CD8-positive, alpha-beta memory T cell (primary cell): ENCODE measurements at regions not wholly inside any gene's neighbourhood (a gene's known extent, or its start where the extent isn't known, plus 50 kb on each side); places are given as distances from the start of the nearest gene placed in this dataset.

Experiments
- CTCF ChIA-PET: fragments of 350-600 bp; sonication (Branson Sonifier 250); formaldehyde crosslinking; loops from one replicate; lab custom pipeline; 2021; ENCODE audit warnings: antibody characterized with exemption; lab: Charles Lee
- POLR2A ChIA-PET: fragments of 350-600 bp; sonication (Branson Sonifier 250); formaldehyde crosslinking; loops from one replicate; lab custom pipeline; 2021; ENCODE audit warnings: antibody characterized with exemption; lab: Charles Lee
- DNase-seq, 5 donors: peaks; one replicate each; pipeline versions ENCODE4 v3.0.0 to v3.0.0-alpha.2; 2020 to 2022; ENCODE audit warnings: mixed read lengths in 1 of 5
- H3K27ac ChIP-seq: one replicate; pipeline ENCODE4 v1.7.0; 2013; ENCODE audit warnings: low read depth, mild to moderate bottlenecking, low read length, moderate library complexity
- H3K27me3 ChIP-seq: 2 replicates; pipeline ENCODE4 v1.7.0; 2013; ENCODE audit warnings: low read length, mild to moderate bottlenecking; ENCODE audit not compliant: insufficient read depth, poor library complexity, severe bottlenecking
- H3K36me3 ChIP-seq: 2 replicates; pipeline ENCODE4 v1.7.0; 2013; ENCODE audit warnings: mild to moderate bottlenecking, low read length, moderate library complexity; ENCODE audit not compliant: insufficient read depth
- H3K4me1 ChIP-seq: 2 replicates; pipeline ENCODE4 v1.7.0; 2013; ENCODE audit warnings: mild to moderate bottlenecking, low read length, moderate library complexity; ENCODE audit not compliant: insufficient read depth
- H3K4me3 ChIP-seq: 2 replicates; pipeline ENCODE4 v1.7.0; 2013; ENCODE audit warnings: mild to moderate bottlenecking, low read length
- H3K9me3 ChIP-seq: 2 replicates; pipeline ENCODE4 v1.7.0; 2013; ENCODE audit warnings: mild to moderate bottlenecking, low read length
- H3K27ac Mint-ChIP-seq, 8 donors: one replicate each; pipeline ENCODE4 v1.8.0; 2020 to 2021; ENCODE audit warnings: mixed read lengths in 8 of 8, mild to moderate bottlenecking in 6 of 8, inconsistent platforms in 3 of 8, moderate library complexity in 3 of 8
- H3K27me3 Mint-ChIP-seq, 2 donors: one replicate each; pipeline ENCODE4 v1.8.0; 2020 to 2021; ENCODE audit warnings: mixed read lengths in 2 of 2, mild to moderate bottlenecking in 1 of 2, moderate library complexity in 1 of 2
- H3K36me3 Mint-ChIP-seq, 3 donors: one replicate each; pipeline ENCODE4 v1.8.0; 2020 to 2021; ENCODE audit warnings: mixed read lengths in 3 of 3, inconsistent platforms in 1 of 3, mild to moderate bottlenecking in 1 of 3
- H3K4me1 Mint-ChIP-seq, 3 donors: one replicate each; pipeline ENCODE4 v1.8.0; 2020 to 2021; ENCODE audit warnings: mixed read lengths in 3 of 3, inconsistent platforms in 1 of 3, mild to moderate bottlenecking in 1 of 3
- H3K4me3 Mint-ChIP-seq, 7 donors: one replicate each; pipeline ENCODE4 v1.8.0; 2020 to 2021; ENCODE audit warnings: mixed read lengths in 7 of 7, mild to moderate bottlenecking in 6 of 7, moderate library complexity in 4 of 7, inconsistent platforms in 2 of 7
- H3K9me3 Mint-ChIP-seq, 5 donors: one replicate each; pipeline ENCODE4 v1.8.0; 2020 to 2022; ENCODE audit warnings: mixed read lengths in 5 of 5, mild to moderate bottlenecking in 3 of 5, moderate library complexity in 2 of 5, inconsistent platforms in 1 of 5

DNA sequence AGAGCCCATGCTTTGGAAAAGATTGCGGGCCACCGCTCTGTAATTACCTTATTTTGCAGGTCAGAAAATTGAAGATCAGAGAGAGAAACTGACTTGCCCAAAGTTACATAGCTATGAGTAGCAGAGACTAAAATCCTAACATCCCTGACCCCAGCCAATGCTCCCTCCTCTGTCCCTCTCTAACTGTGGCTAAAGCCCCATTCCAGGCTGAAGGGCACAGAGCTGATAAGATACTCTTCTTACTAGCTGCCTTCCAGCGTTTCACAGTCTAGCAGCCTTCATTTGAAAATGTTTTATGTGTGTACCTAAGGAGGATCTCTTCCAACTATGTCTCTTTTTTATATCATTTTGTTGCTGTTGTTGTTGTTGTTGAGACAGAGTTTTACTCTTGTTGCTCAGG lies 81.4 kb upstream of the LRATD1 start:
- ChIA-PET POLR2A (no interaction called here), CTCF (no interaction called here)
- Histone ChIP-seq H3K4me1 (no peaks in the 10 kb centered on the region), H3K9me3 (no peaks in the 10 kb centered on the region), H3K36me3 (no peaks in the 10 kb centered on the region), H3K27ac (no peak overlapping the region), H3K4me3 (no peak overlapping the region), H3K27me3 (no peaks in the 10 kb centered on the region)
- no peak for DNase-seq
- H3K36me3 Mint-ChIP-seq, result no peaks in the 10 kb centered on the region
- H3K27me3 Mint-ChIP-seq, result no peaks in the 10 kb centered on the region
- no peak overlapping the region for H3K4me3 Mint-ChIP-seq
- H3K4me1 Mint-ChIP-seq, result no peaks in the 10 kb centered on the region
- no peak overlapping the region for H3K27ac Mint-ChIP-seq
- peaks cover 0 to 4% (median under 1%) of the 10 kb centered on the region in 5 donors for H3K9me3 Mint-ChIP-seq

- Histone ChIP-seq H3K4me1 (no peaks in the 10 kb centered on the region), H3K27me3 (no peaks in the 10 kb centered on the region), H3K9me3 (no peaks in the 10 kb centered on the region), H3K36me3 (no peaks in the 10 kb centered on the region), H3K4me3 (no peak overlapping the region), H3K27ac (no peak overlapping the region)
- H3K36me3 Mint-ChIP-seq, result no peaks in the 10 kb centered on the region
- H3K27ac Mint-ChIP-seq, result no peak overlapping the region
- DNase-seq, result no peak
- H3K9me3 Mint-ChIP-seq, result peaks cover 0 to 4% (median 2%) of the 10 kb centered on the region in 5 donors
- ChIA-PET POLR2A (no interaction called here), CTCF (no interaction called here)
- H3K27me3 Mint-ChIP-seq, result no peaks in the 10 kb centered on the region
- H3K4me3 Mint-ChIP-seq, result no peak overlapping the region
- no peaks in the 10 kb centered on the region for H3K4me1 Mint-ChIP-seq
Measured at GRCh38 chr2:14552286-14552685, 80.2 kb upstream of the LRATD1 start.

DNA sequence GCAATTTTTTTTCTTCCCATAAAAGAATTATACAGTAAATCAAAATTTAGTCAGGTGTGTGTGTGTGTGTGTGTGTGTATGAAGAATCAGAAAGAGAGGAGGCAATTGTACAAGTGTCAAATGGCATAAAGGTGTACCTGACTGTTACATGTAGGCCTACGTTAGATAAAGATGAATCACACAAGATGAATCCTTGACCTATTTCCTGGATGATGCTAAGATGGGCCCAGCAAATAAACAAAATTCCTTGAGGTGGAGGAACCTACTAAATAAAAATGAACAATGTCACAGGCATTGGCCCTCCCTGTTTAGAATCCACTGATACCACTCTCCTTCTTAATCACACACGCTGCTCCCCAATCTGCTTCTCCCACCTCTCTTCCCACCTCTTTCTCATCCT lies 79.7 kb upstream of the LRATD1 start:
- Mint-ChIP-seq H3K36me3 (no peaks in the 10 kb centered on the region), H3K4me1 (no peaks in the 10 kb centered on the region), H3K4me3 (no peak overlapping the region), H3K27me3 (no peaks in the 10 kb centered on the region), H3K9me3 (peaks cover 0 to 4% (median 2%) of the 10 kb centered on the region in 5 donors), H3K27ac (peak overlapping the region in 1 of 8 donors; percentile 81)
- no peak overlapping the region for H3K27ac ChIP-seq
- POLR2A ChIA-PET, result no interaction called here
- H3K9me3 ChIP-seq, result no peaks in the 10 kb centered on the region
- CTCF ChIA-PET, result no interaction called here
- H3K4me1 ChIP-seq, result no peaks in the 10 kb centered on the region
- no peak overlapping the region for H3K4me3 ChIP-seq
- no peak for DNase-seq
- H3K36me3 ChIP-seq, result no peaks in the 10 kb centered on the region
- H3K27me3 ChIP-seq, result no peaks in the 10 kb centered on the region

DNA sequence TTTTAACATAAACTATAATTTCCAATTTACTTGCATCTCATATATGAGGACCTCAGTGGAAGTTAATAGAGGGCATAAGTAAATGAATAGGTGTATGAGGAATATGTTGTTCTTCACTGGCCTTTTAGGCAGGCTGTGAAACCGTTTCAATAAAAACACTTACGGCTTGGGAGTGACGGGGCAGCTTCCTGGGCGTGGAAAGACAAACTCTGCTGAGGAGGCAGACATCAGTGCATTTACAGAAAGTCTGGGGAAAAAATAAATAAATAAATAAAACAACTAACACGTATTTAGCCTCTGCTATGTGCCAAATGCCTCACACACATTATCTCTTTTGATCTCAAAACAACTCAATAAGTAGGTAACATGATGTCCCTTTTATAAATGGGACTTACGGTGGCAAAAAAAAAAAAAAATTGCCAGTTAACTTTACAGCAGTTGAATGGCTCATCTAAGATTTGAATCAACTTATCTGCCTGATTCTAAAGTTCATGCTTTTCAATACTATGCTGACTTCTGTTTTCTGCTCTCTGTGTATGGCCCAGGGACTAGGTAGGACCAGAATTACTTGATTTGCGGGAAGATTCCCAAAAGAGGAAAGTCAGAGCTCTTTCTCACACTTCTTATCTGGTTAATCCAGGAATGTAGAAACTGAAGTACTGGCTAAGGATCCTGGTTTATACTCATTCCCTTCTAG lies 77.5 kb upstream of the LRATD1 start:
- no peaks in the 10 kb centered on the region for H3K27me3 Mint-ChIP-seq
- Histone ChIP-seq H3K36me3 (no peaks in the 10 kb centered on the region), H3K4me1 (no peaks in the 10 kb centered on the region), H3K27me3 (no peaks in the 10 kb centered on the region), H3K27ac (no peak overlapping the region), H3K9me3 (no peaks in the 10 kb centered on the region), H3K4me3 (no peak overlapping the region)
- H3K4me1 Mint-ChIP-seq, result no peaks in the 10 kb centered on the region
- no peak overlapping the region for H3K27ac Mint-ChIP-seq
- POLR2A ChIA-PET, result no interaction called here
- H3K9me3 Mint-ChIP-seq, result peaks cover 0 to 6% (median 4%) of the 10 kb centered on the region in 5 donors
- CTCF ChIA-PET, result no interaction called here
- no peaks in the 10 kb centered on the region for H3K36me3 Mint-ChIP-seq
- no peak overlapping the region for H3K4me3 Mint-ChIP-seq
- DNase-seq, result no peak

GRCh38 chr2:14557111-14557510 lies 75.4 kb upstream of the LRATD1 start:
- H3K36me3 Mint-ChIP-seq, result no peaks in the 10 kb centered on the region
- no peaks in the 10 kb centered on the region for H3K4me1 Mint-ChIP-seq
- Histone ChIP-seq H3K4me3 (no peak overlapping the region), H3K27ac (no peak overlapping the region), H3K27me3 (no peaks in the 10 kb centered on the region), H3K9me3 (no peaks in the 10 kb centered on the region), H3K36me3 (no peaks in the 10 kb centered on the region), H3K4me1 (no peaks in the 10 kb centered on the region)
- no peak overlapping the region for H3K4me3 Mint-ChIP-seq
- H3K9me3 Mint-ChIP-seq, result peaks cover 0 to 6% (median 4%) of the 10 kb centered on the region in 5 donors
- POLR2A ChIA-PET, result no interaction called here
- H3K27me3 Mint-ChIP-seq, result no peaks in the 10 kb centered on the region
- CTCF ChIA-PET, result no interaction called here
- no peak for DNase-seq
- no peak overlapping the region for H3K27ac Mint-ChIP-seq

DNA sequence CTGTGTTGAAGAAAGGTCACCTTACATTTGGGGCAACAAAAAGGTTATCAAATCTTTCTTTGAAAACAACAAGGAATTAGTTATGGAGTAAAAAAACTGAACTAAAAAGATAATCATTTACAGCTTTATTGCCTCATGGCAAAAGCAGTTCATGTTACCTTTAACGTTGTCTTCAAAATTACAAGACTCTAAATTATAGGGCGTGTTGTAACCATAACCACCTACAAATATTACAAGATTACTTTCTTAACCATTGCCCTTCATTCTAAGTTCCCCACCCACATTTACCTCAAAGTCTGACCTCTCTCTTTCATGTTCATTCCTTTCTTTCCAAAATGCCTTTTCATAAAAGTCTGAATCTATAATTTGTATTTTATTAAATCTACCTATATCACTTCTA lies 74.6 kb upstream of the LRATD1 start:
- Histone ChIP-seq H3K27ac (no peak overlapping the region), H3K4me1 (no peaks in the 10 kb centered on the region), H3K27me3 (no peaks in the 10 kb centered on the region), H3K9me3 (no peaks in the 10 kb centered on the region), H3K36me3 (no peaks in the 10 kb centered on the region), H3K4me3 (no peak overlapping the region)
- CTCF ChIA-PET, result no interaction called here
- no peak for DNase-seq
- H3K27me3 Mint-ChIP-seq, result no peaks in the 10 kb centered on the region
- POLR2A ChIA-PET, result no interaction called here
- H3K27ac Mint-ChIP-seq, result no peak overlapping the region
- no peak overlapping the region for H3K4me3 Mint-ChIP-seq
- no peaks in the 10 kb centered on the region for H3K4me1 Mint-ChIP-seq
- no peaks in the 10 kb centered on the region for H3K36me3 Mint-ChIP-seq
- peaks cover 0 to 4% (median 3%) of the 10 kb centered on the region in 5 donors for H3K9me3 Mint-ChIP-seq

- Mint-ChIP-seq H3K4me1 (no peaks in the 10 kb centered on the region), H3K27me3 (no peaks in the 10 kb centered on the region), H3K9me3 (peaks cover 0 to 4% (median 0%) of the 10 kb centered on the region in 5 donors), H3K4me3 (no peak overlapping the region), H3K27ac (no peak overlapping the region), H3K36me3 (no peaks in the 10 kb centered on the region)
- ChIA-PET CTCF (no interaction called here), POLR2A (no interaction called here)
- no peak overlapping the region for H3K4me3 ChIP-seq
- H3K9me3 ChIP-seq, result no peaks in the 10 kb centered on the region
- no peak overlapping the region for H3K27ac ChIP-seq
- H3K27me3 ChIP-seq, result no peaks in the 10 kb centered on the region
- H3K36me3 ChIP-seq, result no peaks in the 10 kb centered on the region
- DNase-seq, result no peak
- H3K4me1 ChIP-seq, result no peaks in the 10 kb centered on the region
Measured at GRCh38 chr2:14558335-14558919, 74.1 kb upstream of the LRATD1 start.

DNA sequence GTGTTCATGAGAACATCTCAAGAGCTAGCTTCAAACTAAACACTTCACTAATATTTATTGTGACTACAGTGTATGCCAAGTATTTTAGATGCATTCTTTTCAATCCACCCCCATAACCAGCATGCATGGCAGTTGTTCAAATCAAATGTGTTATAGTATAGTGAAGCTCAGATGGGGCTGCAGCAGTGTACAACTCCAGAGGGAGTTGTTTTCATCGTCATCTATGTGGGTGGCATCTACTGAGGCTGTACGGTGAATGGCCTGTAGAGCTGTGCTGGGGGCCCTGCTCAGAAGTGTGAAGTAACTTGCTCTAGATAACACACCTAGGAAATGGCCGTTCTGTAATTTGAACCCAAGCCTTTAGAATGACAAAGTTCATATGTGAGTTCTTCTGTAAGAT lies 71.8 kb upstream of the LRATD1 start:
- Mint-ChIP-seq H3K4me1 (no peaks in the 10 kb centered on the region), H3K36me3 (no peaks in the 10 kb centered on the region), H3K27me3 (no peaks in the 10 kb centered on the region), H3K9me3 (peaks cover 0 to 4% (median 0%) of the 10 kb centered on the region in 5 donors), H3K27ac (no peak overlapping the region), H3K4me3 (no peak overlapping the region)
- H3K27ac ChIP-seq, result no peak overlapping the region
- H3K9me3 ChIP-seq, result no peaks in the 10 kb centered on the region
- DNase-seq, result no peak
- no peaks in the 10 kb centered on the region for H3K4me1 ChIP-seq
- no peaks in the 10 kb centered on the region for H3K36me3 ChIP-seq
- H3K4me3 ChIP-seq, result no peak overlapping the region
- no peaks in the 10 kb centered on the region for H3K27me3 ChIP-seq
- CTCF ChIA-PET, result no interaction called here
- POLR2A ChIA-PET, result no interaction called here
